ENCODE measurements at regions not wholly inside any gene's neighbourhood (a gene's known extent, or its start where the extent isn't known, plus 50 kb on each side); places are given as distances from the start of the nearest gene placed in this dataset.

GRCh38 chr12:124498275-124499189 lies 68.9 kb downstream of the NCOR2 start:
- TF ChIP-seq, protein P1, sequence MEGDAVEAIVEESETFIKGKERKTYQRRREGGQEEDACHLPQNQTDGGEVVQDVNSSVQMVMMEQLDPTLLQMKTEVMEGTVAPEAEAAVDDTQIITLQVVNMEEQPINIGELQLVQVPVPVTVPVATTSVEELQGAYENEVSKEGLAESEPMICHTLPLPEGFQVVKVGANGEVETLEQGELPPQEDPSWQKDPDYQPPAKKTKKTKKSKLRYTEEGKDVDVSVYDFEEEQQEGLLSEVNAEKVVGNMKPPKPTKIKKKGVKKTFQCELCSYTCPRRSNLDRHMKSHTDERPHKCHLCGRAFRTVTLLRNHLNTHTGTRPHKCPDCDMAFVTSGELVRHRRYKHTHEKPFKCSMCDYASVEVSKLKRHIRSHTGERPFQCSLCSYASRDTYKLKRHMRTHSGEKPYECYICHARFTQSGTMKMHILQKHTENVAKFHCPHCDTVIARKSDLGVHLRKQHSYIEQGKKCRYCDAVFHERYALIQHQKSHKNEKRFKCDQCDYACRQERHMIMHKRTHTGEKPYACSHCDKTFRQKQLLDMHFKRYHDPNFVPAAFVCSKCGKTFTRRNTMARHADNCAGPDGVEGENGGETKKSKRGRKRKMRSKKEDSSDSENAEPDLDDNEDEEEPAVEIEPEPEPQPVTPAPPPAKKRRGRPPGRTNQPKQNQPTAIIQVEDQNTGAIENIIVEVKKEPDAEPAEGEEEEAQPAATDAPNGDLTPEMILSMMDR (conservative IDR thresholded peaks at IDR 0.05), result no peak
- no peak for TF ChIP-seq ZFX (IDR thresholded peaks at IDR 0.05)

Data from C4-2B (cell line).